ENCODE measurements at regions not wholly inside any gene's neighbourhood (a gene's known extent, or its start where the extent isn't known, plus 50 kb on each side); places are given as distances from the start of the nearest gene placed in this dataset.

DNA sequence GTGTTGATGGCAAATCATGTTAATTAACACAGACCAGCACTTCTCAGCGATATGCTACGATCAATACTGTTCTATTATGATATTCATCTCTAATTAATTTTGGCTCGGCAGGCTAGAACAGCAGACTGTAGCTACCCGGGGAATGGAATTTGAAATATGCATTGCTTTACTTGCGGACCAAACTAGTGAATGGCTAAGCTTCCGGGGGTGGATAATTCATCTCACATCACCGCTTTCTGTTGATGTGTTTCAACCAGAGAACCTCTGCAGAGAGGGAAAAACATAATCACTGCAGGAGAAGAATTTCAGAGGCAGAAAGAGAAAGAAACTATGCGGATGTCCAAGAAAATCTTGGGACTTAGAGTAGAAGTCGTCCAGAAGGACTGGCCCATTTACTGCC lies 490.9 kb downstream of the STK39 start:
- H2AFZ ChIP-seq (ENCODE audit: insufficient read depth, low read depth, low read length, poor library complexity, severe bottlenecking): no peak overlapping the region
- no peaks in the 10 kb centered on the region for H3K79me2 ChIP-seq (ENCODE audit: control insufficient read depth, insufficient read depth, low read length)
- Mint-ChIP-seq H3K4me3 (no peak overlapping the region), H3K9me3 (ENCODE audit: insufficient read depth) (no peaks in the 10 kb centered on the region), H3K27me3 (peaks cover 3% of the 10 kb centered on the region), H3K27ac (no peak overlapping the region), H3K4me1 (no peaks in the 10 kb centered on the region)
- no peak overlapping the region for H3K4me2 ChIP-seq (replicated peaks; ENCODE audit: low read depth, low read length, poor library complexity, severe bottlenecking)
- intact Hi-C loops (cut with micrococcal nuclease): no loop called here
- POLR2A ChIA-PET: no interaction called here
- no peak overlapping the region for H3K27ac ChIP-seq (ENCODE audit: low read length in 2 of 2)
- no peaks in the 10 kb centered on the region for H4K20me1 ChIP-seq (ENCODE audit: control insufficient read depth, insufficient read depth, low read length, poor library complexity, severe bottlenecking)
- no peaks in the 10 kb centered on the region for H3K4me1 ChIP-seq (ENCODE audit: control insufficient read depth in 2 of 2, insufficient read depth in 2 of 2, low read length in 2 of 2)
- no peaks in the 10 kb centered on the region for H3K27me3 ChIP-seq (replicated peaks in 1 of 4; ENCODE audit: control extremely low read depth in 1 of 4, control insufficient read depth in 3 of 4, insufficient read depth in 4 of 4, low read length in 3 of 4)
- 91% methylated on average over 5 of the region's 9 CpGs for WGBS (ENCODE audit: insufficient coverage)
- no peak overlapping the region for H3K9ac ChIP-seq (ENCODE audit: low read length)
- no peak for ATAC-seq (ENCODE audit: low read depth)
- H3K4me3 ChIP-seq (ENCODE audit: control extremely low read depth in 1 of 5, extremely low read depth in 1 of 5, insufficient read depth in 1 of 5, low read depth in 2 of 5, low read length in 4 of 5): no peak overlapping the region
- H3K36me3 ChIP-seq (replicated peaks in 1 of 2; ENCODE audit: control extremely low read depth in 1 of 2, control insufficient read depth in 1 of 2, extremely low read depth in 1 of 2, insufficient read depth in 2 of 2, low read length in 1 of 2): no peaks in the 10 kb centered on the region
- no peak for TF ChIP-seq EZH2 (IDR thresholded peaks at IDR 0.05; ENCODE audit: borderline replicate concordance, insufficient read depth, low read depth, low read length, poor library complexity, severe bottlenecking)
- no peaks in the 10 kb centered on the region for H3K9me3 ChIP-seq (ENCODE audit: control extremely low read depth in 1 of 3, control insufficient read depth in 2 of 3, insufficient read depth in 1 of 3, low read length in 2 of 3)
- no peak for DNase-seq
- CTCF ChIA-PET: no interaction called here

DNA sequence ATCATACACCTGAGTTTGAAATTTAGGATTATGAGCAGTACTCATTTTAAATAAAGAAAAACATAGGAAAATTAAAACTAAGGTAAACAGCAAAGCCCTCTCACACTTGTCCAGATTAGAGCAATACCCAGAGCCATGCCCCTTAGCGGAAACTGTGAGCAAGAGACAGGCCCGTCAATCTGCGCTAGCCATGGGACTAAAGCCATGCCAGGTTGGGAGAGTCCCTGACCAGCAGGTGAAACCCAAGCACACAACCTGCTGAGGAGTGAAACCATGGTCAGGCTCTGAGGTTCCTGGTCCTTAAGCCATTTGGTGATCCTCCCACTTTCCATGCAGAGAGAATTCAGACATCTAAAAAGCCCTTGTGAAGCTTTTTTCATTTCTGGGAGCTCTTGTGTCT lies 494.3 kb downstream of the STK39 start:
- Histone ChIP-seq H3K4me2 (replicated peaks; ENCODE audit: low read depth, low read length, poor library complexity, severe bottlenecking) (no peak overlapping the region), H3K27ac (ENCODE audit: low read length in 2 of 2) (no peak overlapping the region), H3K4me1 (ENCODE audit: control insufficient read depth in 2 of 2, insufficient read depth in 2 of 2, low read length in 2 of 2) (no peaks in the 10 kb centered on the region), H4K20me1 (ENCODE audit: control insufficient read depth, insufficient read depth, low read length, poor library complexity, severe bottlenecking) (no peaks in the 10 kb centered on the region), H3K27me3 (replicated peaks in 1 of 4; ENCODE audit: control extremely low read depth in 1 of 4, control insufficient read depth in 3 of 4, insufficient read depth in 4 of 4, low read length in 3 of 4) (no peaks in the 10 kb centered on the region), H3K9me3 (ENCODE audit: control extremely low read depth in 1 of 3, control insufficient read depth in 2 of 3, insufficient read depth in 1 of 3, low read length in 2 of 3) (no peaks in the 10 kb centered on the region), H3K36me3 (replicated peaks in 1 of 2; ENCODE audit: control extremely low read depth in 1 of 2, control insufficient read depth in 1 of 2, extremely low read depth in 1 of 2, insufficient read depth in 2 of 2, low read length in 1 of 2) (no peaks in the 10 kb centered on the region), H3K4me3 (ENCODE audit: control extremely low read depth in 1 of 5, extremely low read depth in 1 of 5, insufficient read depth in 1 of 5, low read depth in 2 of 5, low read length in 4 of 5) (no peak overlapping the region), H3K9ac (ENCODE audit: low read length) (no peak overlapping the region), H2AFZ (ENCODE audit: insufficient read depth, low read depth, low read length, poor library complexity, severe bottlenecking) (no peak overlapping the region), H3K79me2 (ENCODE audit: control insufficient read depth, insufficient read depth, low read length) (no peaks in the 10 kb centered on the region)
- ChIA-PET POLR2A (no interaction called here), CTCF (no interaction called here)
- intact Hi-C loops (cut with micrococcal nuclease): no loop called here
- 97% methylated on average over 3 of the region's 3 CpGs for WGBS (ENCODE audit: insufficient coverage)
- TF ChIP-seq, protein P1, sequence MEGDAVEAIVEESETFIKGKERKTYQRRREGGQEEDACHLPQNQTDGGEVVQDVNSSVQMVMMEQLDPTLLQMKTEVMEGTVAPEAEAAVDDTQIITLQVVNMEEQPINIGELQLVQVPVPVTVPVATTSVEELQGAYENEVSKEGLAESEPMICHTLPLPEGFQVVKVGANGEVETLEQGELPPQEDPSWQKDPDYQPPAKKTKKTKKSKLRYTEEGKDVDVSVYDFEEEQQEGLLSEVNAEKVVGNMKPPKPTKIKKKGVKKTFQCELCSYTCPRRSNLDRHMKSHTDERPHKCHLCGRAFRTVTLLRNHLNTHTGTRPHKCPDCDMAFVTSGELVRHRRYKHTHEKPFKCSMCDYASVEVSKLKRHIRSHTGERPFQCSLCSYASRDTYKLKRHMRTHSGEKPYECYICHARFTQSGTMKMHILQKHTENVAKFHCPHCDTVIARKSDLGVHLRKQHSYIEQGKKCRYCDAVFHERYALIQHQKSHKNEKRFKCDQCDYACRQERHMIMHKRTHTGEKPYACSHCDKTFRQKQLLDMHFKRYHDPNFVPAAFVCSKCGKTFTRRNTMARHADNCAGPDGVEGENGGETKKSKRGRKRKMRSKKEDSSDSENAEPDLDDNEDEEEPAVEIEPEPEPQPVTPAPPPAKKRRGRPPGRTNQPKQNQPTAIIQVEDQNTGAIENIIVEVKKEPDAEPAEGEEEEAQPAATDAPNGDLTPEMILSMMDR (IDR thresholded peaks at IDR 0.05): no peak
- no peak for TF ChIP-seq EZH2 (IDR thresholded peaks at IDR 0.05; ENCODE audit: borderline replicate concordance, insufficient read depth, low read depth, low read length, poor library complexity, severe bottlenecking)
- no peak for ATAC-seq (ENCODE audit: low read depth)
- Mint-ChIP-seq H3K9me3 (ENCODE audit: insufficient read depth) (no peaks in the 10 kb centered on the region), H3K4me1 (no peaks in the 10 kb centered on the region), H3K4me3 (no peak overlapping the region), H3K27me3 (peaks cover 6% of the 10 kb centered on the region), H3K27ac (no peak overlapping the region)
- no peak for DNase-seq
